GM19372 (cell line): ENCODE measurements at regions not wholly inside any gene's neighbourhood (a gene's known extent, or its start where the extent isn't known, plus 50 kb on each side); places are given as distances from the start of the nearest gene placed in this dataset.

Experiments used
- ATAC-seq: cut with Tn5 transposase; IDR thresholded peaks from one replicate; pipeline ENCODE4 v1.9.1; 2021; ENCODE audit warnings: mild to moderate bottlenecking, low read depth, moderate library complexity; ENCODE audit not compliant: unreplicated experiment

DNA sequence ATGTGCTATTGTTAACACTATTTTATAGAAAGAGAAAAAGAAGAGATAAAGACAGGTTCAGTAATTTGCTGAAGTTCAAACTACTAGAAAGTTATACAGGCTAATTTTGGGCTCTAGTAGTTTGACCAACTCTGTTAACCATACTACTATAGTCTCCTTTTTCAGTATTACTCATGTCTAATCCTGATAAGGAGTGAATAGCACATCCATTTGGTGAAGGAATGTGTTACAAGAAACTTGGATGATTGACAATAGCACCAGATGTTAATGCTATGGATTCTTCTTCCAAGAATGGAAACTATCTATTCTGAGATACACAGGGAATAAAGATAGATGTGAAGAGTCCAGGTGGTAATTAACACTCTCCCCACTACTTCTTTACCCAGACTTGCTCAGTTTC is 677.3 kb downstream of the PRELID2 start:
- no peak for ATAC-seq

DNA sequence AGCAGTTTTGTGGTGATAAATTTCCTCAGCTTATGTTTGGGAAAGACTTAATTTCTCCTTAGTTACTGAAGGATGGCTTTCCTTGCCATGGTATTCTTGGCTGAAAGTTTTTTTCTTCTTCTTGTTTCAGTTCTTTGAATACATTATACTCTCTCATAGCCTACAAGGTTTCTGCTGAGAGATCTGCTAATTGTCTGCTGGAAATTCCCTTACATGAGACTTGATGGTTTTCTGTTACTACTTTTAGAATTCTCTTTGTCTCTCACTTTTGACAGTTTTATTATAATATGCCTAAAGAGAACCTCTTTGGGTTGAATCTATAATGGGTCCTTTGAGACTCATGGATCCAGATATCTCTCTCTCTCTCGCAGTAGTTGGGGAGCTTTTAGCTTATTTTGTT is 693.6 kb downstream of the PRELID2 start:
- ATAC-seq, result no peak

DNA sequence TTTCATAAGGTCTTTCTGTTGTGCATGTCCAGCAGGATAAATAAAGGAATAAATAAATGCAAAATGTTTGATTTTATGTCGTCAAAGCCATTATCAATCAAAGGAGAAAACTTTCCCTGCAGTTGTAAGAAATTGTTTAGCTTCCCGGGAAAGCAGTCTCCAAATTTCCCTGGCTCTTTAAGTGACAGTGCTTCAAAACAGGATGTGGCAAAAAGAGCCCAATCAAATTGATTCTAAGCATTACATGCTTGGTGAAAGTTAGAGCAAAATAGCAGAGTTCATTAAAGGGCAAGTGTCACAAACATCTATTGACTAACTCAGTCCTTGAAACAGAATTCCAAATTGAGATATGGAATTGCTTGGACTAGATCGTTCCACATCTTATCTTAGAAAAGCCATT is 704.1 kb downstream of the PRELID2 start:
- no peak for ATAC-seq

DNA sequence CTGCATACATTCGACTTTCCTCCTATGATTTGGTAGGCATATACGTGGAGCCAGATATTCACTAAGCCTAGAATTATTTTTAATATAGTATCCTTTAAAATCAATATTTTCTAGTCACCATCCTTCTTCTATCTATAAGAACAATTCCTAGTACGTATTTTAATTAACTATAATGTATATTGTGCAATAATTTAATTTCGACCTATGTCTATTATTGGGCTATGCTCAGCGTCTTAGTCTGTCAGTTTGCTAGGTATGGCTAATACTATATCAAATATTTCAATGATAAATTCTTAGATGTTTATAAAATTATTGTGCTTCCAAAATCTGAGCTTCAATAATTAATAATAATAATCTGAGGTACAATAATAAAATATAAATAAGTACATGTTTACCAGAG is 705.3 kb downstream of the PRELID2 start:
- no peak for ATAC-seq

DNA sequence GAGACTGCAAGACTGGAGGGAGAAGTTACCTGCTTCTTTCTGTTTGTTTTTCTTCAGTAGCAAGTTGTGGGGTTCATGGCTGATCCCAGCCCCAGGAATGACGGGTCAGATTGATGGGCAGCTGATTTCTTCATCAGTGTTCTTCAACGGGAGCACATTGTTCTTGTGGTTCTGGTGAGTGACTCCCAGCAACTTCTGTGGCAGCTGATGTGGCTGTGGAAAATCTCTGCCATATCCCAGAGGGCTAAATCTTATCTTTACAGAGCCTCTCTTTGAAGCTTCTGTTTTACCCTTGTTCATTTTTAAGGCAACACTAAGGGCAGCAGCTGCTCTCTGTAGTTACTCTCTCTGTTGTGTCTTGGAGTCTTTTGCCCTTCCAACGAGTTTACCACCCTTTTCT is 710.3 kb downstream of the PRELID2 start:
- no peak for ATAC-seq

DNA sequence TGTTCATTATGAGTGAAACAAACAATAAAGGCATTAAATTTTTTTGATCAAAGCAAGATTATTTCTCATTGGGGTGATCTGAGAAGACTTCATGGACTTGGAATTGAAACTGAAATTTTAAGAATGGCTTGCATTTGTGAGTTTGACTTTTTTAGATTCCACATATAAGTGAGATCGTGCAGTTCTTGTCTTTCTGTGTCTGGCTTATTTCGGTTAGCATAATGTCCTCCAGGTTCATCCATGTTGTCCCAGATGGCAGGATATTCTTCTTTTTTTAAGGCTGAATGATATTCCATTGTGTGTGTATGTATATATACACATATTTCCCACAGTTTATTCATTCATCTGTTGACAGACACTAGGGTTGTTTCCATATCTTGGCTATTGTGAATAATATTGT is 716.5 kb downstream of the PRELID2 start:
- ATAC-seq, result no peak

DNA sequence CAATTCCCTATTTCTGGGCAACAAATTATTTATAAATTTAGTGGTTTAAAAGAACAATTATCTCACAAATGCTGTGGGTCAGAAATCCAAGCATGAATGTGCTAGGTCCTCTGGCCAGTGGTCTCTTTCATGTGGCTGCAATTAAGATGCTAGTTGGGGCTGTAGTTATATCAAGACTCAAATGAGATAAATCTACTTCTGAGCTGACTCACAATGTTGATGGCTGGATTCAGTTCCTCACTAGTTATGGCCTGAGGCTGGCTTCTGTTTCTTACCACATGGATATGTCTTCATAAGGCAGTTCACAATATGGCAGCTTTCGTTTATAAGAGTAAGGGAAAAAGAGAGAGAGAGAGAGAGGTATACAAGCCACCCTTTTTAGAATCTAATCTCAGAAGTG is 717.0 kb downstream of the PRELID2 start:
- ATAC-seq, result no peak

DNA sequence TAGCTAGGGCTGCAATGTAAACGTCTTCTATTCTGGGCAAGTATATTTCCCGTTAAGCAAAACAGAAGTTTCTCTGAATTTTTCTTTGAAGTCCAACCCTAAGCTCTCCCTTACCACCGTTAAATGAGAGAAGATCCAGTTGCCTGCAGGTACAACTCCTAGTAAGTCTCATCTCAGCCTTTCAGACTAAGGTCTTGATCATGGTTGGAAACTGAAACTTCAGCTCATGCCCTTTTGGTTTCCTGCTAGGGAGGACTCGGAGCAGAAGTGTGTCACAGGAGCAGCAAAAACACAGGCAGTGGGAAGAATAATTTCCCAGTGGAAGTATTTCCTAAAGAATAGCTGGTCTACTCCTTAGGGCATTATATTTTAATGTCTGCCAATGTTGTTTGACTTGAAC is 717.9 kb downstream of the PRELID2 start:
- no peak for ATAC-seq

DNA sequence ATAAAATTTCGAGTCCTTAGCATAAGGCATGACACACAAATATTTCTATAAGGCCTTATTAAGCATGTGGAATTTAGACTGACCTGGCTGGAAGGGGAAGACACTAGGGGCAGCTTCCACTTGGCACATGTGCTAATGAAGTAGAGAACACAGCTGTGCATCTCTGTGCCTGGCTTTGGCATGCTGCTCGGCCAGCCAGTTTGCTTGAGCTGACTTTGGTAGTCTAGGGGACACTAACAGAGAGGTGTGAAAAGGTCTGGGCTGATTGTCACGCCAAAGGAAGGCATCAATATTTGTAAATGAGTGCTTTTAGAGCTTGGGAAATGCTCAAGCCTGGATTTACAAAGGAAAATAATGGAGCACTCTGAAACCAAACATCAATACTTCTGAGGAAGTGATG is 723.7 kb downstream of the PRELID2 start:
- no peak for ATAC-seq

DNA sequence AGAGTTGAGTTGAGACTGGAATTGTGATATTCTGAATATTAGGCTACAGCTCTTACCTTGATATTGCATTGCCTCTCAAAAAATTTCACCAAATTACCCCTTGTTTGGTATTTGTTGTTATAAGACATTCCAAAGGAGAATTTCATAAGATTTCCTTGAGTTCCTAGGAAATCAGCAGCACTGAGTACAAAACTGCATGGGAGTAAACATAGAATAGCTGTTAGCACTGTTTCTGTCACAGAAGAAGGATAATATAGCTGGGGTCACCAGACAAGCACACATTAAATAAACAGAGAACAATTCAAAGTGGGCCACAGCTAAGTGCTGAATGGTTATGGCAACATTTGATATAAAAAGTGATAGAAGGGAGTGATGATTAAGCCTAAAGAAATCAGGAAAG is 724.3 kb downstream of the PRELID2 start:
- ATAC-seq, result no peak

DNA sequence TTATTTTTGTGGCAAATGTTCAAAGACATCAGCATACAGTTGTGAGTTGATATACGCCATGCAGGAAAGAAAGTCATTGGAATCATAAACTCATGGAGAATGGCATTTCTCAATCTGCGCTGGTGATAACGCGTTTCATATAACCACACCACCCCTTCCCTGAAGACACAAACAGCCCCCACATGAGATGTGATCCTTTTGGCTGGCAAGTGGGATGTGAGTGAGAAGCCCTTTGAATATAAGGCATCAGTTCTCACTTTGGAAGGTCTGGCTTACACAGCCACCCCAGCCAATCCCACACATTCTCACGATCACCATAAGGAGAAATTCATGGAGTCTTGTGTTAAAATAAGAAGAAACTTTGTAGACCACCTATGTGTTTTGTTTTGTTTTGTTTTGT is 725.0 kb downstream of the PRELID2 start:
- no peak for ATAC-seq

DNA sequence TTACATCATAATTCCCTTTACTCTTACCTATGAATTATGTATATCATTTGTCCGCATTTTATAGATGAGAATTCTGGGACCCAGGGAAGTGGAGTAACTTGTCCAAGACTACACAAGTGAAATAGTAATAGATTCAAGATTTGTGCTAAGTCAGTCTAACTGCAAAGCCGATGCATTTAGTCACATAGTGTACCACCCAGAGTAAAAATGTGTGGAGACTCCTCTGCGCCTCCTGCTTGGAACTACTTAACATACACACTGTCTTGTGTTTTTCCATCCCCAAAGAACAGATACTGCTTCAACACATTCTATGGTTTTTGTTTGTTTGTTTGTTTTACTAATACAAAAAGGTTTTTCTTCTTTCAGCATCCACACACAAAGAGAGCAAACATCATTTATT is 729.8 kb downstream of the PRELID2 start:
- ATAC-seq, result no peak

DNA sequence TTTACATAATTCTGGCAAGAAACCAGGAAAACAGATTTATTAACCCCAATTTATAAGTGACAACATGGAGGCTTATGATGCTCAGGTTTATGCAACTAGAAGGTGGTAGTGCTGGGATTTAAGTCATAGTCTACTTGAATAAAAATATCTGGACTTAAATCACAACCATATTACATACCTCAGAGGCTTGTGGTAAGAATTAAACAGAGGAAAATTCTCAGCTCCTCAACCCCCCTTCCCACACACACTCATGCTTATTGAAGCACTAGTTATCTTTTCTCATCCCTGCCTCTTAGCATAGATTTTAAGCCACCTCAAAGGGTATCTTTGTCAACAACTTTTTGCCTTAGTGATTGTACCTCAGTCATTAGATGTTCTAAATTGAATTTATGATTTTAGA is 731.0 kb downstream of the PRELID2 start:
- ATAC-seq, result no peak

DNA sequence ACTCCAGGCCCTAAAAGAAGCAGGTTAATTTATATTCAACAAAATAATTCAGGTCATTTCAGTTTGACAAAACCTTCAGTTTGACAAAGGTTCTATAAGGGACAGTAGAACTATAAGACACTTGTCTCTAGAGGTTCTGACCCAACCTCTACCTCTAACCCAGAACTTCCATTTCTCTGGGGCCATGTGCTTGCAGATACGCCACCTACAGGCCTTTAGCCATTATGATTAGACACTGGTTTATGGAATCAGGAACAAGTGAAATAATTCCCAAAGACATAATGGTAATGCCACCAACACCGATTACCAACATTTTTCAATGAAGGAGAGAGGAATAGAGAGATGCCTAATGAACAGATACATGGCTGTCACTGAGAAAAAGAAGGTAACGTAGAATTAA is 733.9 kb downstream of the PRELID2 start:
- ATAC-seq, result no peak

DNA sequence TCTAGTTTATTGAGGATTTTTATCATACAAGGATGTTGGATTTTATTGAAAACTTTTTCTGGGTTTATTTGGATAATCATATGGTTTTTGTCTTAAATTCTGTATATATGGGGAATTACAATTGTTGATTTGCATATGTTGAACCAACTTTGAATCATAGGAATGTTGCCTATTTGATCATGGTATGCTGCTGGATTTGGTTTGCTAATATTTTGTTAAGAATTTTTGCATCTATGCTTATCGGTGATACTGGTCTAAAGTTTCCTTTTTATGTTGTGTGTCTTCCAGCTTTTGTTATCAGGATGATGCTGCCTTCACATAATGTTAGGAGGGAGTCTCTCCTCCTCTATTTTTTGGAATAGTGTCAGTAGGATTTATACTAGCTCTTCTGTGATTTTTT is 745.0 kb downstream of the PRELID2 start:
- no peak for ATAC-seq

DNA sequence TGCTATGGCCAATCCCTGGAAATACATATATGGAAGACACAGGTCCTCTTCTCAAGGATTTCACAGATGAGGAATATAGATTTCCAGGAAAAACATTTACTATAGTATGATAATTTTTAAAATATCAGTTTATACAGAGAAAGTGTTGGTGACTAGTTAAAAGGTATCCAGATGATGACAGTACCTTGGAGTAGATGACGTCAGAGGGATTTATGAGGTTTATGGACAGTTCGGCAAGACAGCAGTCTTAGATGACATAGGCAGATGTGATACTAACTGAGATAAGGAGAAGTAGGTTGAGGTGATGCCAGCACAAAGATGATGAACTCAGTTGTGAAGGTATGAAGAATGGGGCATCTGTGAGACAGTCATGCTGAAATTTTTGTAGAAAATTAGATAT is 750.3 kb downstream of the PRELID2 start:
- ATAC-seq, result no peak

DNA sequence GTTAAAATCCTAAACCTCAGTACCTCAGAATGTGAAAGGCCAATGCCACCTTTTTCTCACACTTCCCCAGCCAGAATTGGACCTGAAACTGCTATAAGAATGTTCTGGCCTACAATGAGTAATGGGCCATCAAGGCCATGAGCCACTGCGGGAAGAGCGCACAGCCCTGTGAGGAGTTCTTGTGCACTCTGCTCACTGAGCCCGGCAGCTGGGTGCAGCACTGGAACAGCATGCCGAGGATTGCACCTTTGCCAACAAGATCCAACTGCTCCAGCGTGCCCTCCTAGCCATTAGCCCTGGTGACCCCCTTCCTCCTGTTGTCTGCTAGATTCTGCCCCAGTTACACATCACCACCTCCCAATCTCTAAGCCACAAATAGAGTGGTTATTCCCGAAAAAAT is 758.1 kb downstream of the PRELID2 start:
- ATAC-seq, result no peak

DNA sequence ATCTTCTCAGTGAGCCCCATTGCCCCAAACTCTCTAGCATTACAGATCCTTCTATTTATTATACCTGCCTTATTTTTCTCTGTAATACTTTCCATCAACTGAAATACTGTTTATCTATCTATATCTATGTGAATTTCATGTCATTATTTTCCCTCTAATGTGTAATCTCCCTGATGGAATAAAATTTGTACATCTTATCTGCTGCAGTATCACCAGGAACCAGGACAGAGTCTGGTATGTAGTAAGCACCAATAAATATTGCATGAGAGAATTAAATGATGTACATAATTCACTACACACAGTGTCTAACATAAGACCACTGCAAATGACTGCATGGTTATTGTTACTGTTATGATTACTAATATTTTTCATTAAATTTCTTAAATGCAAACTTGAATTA is 759.1 kb downstream of the PRELID2 start:
- ATAC-seq, result no peak

DNA sequence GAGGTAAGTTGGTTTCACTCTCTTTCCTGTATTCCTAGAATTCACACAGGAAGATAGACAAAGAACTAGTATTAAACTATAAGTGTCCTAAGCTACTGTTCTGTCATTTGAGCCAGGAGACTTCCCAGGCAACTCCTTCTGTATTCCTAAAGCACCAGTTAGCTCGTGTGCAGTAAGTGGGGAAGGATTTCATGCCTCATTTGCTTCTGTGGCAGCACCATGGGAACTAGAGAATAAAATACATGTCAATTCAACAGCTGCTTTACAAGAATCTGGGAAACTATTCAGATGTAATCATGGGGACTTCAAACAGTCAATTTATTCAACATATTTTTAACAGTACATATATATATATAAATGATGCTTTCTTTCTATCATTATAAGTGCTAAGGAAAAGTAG is 762.3 kb downstream of the PRELID2 start:
- no peak for ATAC-seq

DNA sequence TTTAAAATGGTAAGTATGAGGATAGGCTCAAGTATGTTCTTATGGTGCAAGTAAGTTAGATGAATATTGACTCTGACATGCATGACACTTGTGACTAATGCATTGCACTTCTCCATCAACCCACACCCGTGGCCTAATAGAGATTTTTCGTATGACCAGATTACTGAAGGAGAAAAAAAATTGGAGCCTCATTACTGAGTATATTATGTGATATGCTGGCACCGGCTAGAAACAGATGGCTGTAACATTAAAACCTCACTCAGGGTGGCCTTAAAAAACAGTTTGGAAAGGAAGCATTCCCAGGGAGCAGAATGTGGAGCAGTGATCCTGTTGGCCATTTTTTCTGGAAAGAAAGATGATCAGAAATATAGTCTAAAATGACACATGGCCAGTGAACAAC is 766.4 kb downstream of the PRELID2 start:
- no peak for ATAC-seq

DNA sequence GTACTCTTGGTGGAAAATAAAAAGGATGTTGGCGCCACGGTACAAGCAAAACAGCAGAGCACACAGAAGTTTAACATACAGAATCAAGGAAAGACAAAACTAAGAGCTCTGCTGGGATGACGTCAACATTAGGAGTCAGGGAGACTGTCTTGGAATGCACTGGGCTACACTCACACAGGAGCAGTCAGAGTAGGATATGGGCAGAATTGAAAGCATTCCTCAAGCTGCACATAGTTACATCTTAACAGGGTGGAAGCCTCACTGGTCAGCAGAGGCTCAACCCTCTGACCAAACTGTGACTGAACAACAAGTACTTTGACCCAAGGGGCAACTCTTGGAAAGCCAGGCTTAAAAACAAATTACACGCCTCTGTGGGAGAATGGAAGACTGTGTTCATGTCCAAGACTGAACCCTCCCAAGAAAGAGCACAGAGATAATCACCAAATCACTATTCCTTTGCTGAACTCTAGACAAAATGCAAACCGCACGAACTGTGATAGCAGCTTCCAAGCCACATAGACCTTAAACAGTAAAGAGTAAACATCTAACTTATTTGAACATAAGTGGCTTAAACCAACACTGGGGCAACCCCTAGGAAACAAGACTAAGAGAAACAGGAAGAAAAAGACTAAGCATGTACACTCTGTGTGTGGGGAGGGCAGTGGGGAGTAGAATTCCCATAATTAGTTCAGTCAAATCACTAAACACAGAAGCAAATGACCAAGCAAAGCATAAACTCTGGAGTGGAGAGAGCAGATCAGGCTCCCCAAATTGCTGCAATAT is 772.7 kb downstream of the PRELID2 start:
- ATAC-seq, result no peak

DNA sequence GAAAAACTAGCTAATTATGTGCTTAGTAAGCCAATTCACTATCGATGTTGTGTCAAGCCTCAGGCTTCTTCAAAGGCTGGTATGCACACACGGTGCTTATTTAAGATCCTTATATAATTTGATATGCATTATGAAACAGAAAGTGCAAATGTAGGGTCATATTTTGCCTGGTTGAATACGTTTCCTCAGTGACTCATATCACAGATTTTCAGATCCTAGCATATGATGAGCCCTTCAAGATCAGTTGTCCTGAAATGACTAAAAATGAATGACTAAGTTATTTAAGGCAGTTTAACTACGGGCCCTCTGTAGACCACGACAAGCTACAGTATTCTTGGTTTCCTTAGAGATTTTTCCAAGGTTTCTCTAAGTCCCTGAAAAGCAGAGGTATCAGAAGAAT is 778.3 kb downstream of the PRELID2 start:
- ATAC-seq, result peak; percentile 60

DNA sequence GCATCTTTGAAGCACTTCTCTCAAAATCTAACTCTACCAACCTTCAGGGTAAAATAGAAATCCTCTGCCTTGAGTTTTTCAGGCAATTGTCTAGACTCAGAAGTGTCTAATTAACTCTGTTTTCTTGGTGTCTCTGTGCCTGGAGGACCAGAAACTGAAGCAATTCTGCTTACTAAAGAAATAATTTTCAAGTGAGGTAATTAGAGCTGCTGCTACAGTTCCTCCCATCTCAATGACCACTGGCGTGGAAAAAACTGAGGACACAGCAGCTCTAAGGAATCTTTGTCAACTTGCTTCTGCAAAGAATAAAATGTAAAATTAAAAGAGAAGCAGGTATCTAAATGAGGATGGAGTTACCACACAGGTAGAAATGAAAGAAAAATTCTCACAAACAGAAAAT is 785.0 kb downstream of the PRELID2 start:
- no peak for ATAC-seq
